Naive thymus-derived CD8-positive, alpha-beta T cell (primary cell): ENCODE measurements at regions not wholly inside any gene's neighbourhood (a gene's known extent, or its start where the extent isn't known, plus 50 kb on each side); places are given as distances from the start of the nearest gene placed in this dataset.

Source experiments
- ATAC-seq, 2 donors: fragments of 150-1000 bp; cut with Tn5 transposase in 1 of 2; sonication (Bioruptor Pico), chemical (Tn5 transposase) in 1 of 2; 1 replicate in 1 of 2; 2 replicates in 1 of 2; pipeline ENCODE4 v1.10.0; 2021; ENCODE audit warnings: mild to moderate bottlenecking in 2 of 2, moderate library complexity in 2 of 2
- POLR2A ChIA-PET: fragments of 350-600 bp; sonication (Branson Sonifier 250); formaldehyde crosslinking; loops from one replicate; lab custom pipeline; 2021; ENCODE audit warnings: antibody characterized with exemption; lab: Charles Lee
- DNase-seq, 10 donors: peaks; one replicate each; pipeline versions ENCODE4 v3.0.0 to v3.0.0-alpha.2; 2020 to 2022
- H3K27ac Mint-ChIP-seq, 10 donors: one replicate each; pipeline ENCODE4 v1.8.0; 2020 to 2022; ENCODE audit warnings: mild to moderate bottlenecking in 10 of 10, mixed read lengths in 10 of 10, moderate library complexity in 4 of 10, inconsistent platforms in 1 of 10
- H3K27me3 Mint-ChIP-seq, 5 donors: one replicate each; pipeline ENCODE4 v1.8.0; 2021 to 2022; ENCODE audit warnings: mixed read lengths in 5 of 5
- H3K36me3 Mint-ChIP-seq, 3 donors: one replicate each; pipeline ENCODE4 v1.8.0; 2020 to 2022; ENCODE audit warnings: mixed read lengths in 3 of 3, mild to moderate bottlenecking in 2 of 3, inconsistent platforms in 1 of 3
- H3K4me1 Mint-ChIP-seq, 4 donors: one replicate each; pipeline ENCODE4 v1.8.0; 2021 to 2022; ENCODE audit warnings: mixed read lengths in 4 of 4
- H3K4me3 Mint-ChIP-seq, 10 donors: one replicate each; pipeline ENCODE4 v1.8.0; 2020 to 2022; ENCODE audit warnings: mild to moderate bottlenecking in 10 of 10, mixed read lengths in 10 of 10, moderate library complexity in 6 of 10, inconsistent platforms in 1 of 10
- H3K9me3 Mint-ChIP-seq, 9 donors: one replicate each; pipeline ENCODE4 v1.8.0; 2020 to 2022; ENCODE audit warnings: mixed read lengths in 9 of 9, mild to moderate bottlenecking in 3 of 9, inconsistent platforms in 1 of 9, moderate library complexity in 1 of 9

GRCh38 chr10:6322805-6323204 is 120.1 kb downstream of the PFKFB3 start:
- H3K36me3 Mint-ChIP-seq = peaks cover 0 to 7% (median 0%) of the 10 kb centered on the region in 3 donors
- no peaks in the 10 kb centered on the region for H3K9me3 Mint-ChIP-seq
- POLR2A ChIA-PET = no interaction called here
- DNase-seq = no peak
- ATAC-seq = no peak
- H3K4me1 Mint-ChIP-seq = peaks cover 0 to 2% (median under 1%) of the 10 kb centered on the region in 4 donors
- no peak overlapping the region for H3K27ac Mint-ChIP-seq
- H3K4me3 Mint-ChIP-seq = no peak overlapping the region
- H3K27me3 Mint-ChIP-seq = no peaks in the 10 kb centered on the region

- no peaks in the 10 kb centered on the region for H3K27me3 Mint-ChIP-seq
- H3K27ac Mint-ChIP-seq = peak overlapping the region in 2 of 10 donors; percentile 51 to 65
- no peak for DNase-seq
- H3K4me1 Mint-ChIP-seq = peaks cover 0 to 13% (median 5%) of the 10 kb centered on the region in 4 donors
- ATAC-seq = no peak
- H3K9me3 Mint-ChIP-seq = peaks cover 0 to 2% (median 0%) of the 10 kb centered on the region in 9 donors
- POLR2A ChIA-PET = no interaction called here
- H3K36me3 Mint-ChIP-seq = peaks cover 0 to 12% (median 2%) of the 10 kb centered on the region in 3 donors
- no peak overlapping the region for H3K4me3 Mint-ChIP-seq
These were observed 125.4 kb downstream of the PFKFB3 start for GRCh38 chr10:6327961-6328698.

- DNase-seq (peak in 1 of 10 donors; percentile 24), ATAC-seq (no peak)
- peaks cover 0 to 18% (median 9%) of the 10 kb centered on the region in 3 donors for H3K36me3 Mint-ChIP-seq
- H3K9me3 Mint-ChIP-seq = peaks cover 0 to 8% (median 2%) of the 10 kb centered on the region in 9 donors
- H3K4me3 Mint-ChIP-seq = no peak overlapping the region
- H3K27ac Mint-ChIP-seq = peak overlapping the region in 2 of 10 donors; percentile 51 to 65
- POLR2A ChIA-PET = interaction anchor here (1.0 kb wide), 1 partner anchor 28 kb away, joined by 7 read pairs; no protein-coding TSS in a partner anchor
- no peaks in the 10 kb centered on the region for H3K27me3 Mint-ChIP-seq
- H3K4me1 Mint-ChIP-seq = peaks cover 0 to 13% (median 5%) of the 10 kb centered on the region in 4 donors
These were observed 126.1 kb downstream of the PFKFB3 start for GRCh38 chr10:6328699-6329423.

- H3K4me1 Mint-ChIP-seq = peaks cover 2 to 10% (median 5%) of the 10 kb centered on the region in 4 donors
- no peak for ATAC-seq
- no peaks in the 10 kb centered on the region for H3K27me3 Mint-ChIP-seq
- peaks cover 0 to 15% (median 14%) of the 10 kb centered on the region in 3 donors for H3K36me3 Mint-ChIP-seq
- H3K4me3 Mint-ChIP-seq = no peak overlapping the region
- H3K9me3 Mint-ChIP-seq = peaks cover 0 to 14% (median 4%) of the 10 kb centered on the region in 9 donors
- POLR2A ChIA-PET = interaction anchor here (1.1 kb wide), 1 partner anchor 14 kb away, joined by 3 read pairs; no protein-coding TSS in a partner anchor
- DNase-seq = no peak
- no peak overlapping the region for H3K27ac Mint-ChIP-seq
These were observed 130.4 kb downstream of the PFKFB3 start for GRCh38 chr10:6333086-6333485.

GRCh38 chr10:6333973-6334372 is 131.2 kb downstream of the PFKFB3 start:
- Mint-ChIP-seq H3K4me3 (no peak overlapping the region), H3K36me3 (peaks cover 0 to 15% (median 14%) of the 10 kb centered on the region in 3 donors), H3K4me1 (peaks cover 2 to 5% (median 3%) of the 10 kb centered on the region in 4 donors), H3K9me3 (peaks cover 0 to 14% (median 4%) of the 10 kb centered on the region in 9 donors), H3K27me3 (no peaks in the 10 kb centered on the region), H3K27ac (no peak overlapping the region)
- POLR2A ChIA-PET = no interaction called here
- no peak for DNase-seq
- ATAC-seq = no peak

- POLR2A ChIA-PET = interaction anchor here (0.6 to 1.3 kb wide), 2 partner anchors 12 to 45 kb away, joined by 3 to 4 read pairs; no protein-coding TSS in a partner anchor
- peaks cover 0 to 14% (median 4%) of the 10 kb centered on the region in 9 donors for H3K9me3 Mint-ChIP-seq
- peaks cover 0 to 4% (median under 1%) of the 10 kb centered on the region in 4 donors for H3K4me1 Mint-ChIP-seq
- H3K36me3 Mint-ChIP-seq = peaks cover 0 to 15% (median 12%) of the 10 kb centered on the region in 3 donors
- ATAC-seq = no peak
- H3K27me3 Mint-ChIP-seq = no peaks in the 10 kb centered on the region
- no peak for DNase-seq
- peak overlapping the region in 1 of 10 donors; percentile 37 for H3K27ac Mint-ChIP-seq
- peak overlapping the region in 1 of 10 donors; percentile 52 for H3K4me3 Mint-ChIP-seq
These were observed 133.3 kb downstream of the PFKFB3 start for GRCh38 chr10:6336016-6336415.

- Mint-ChIP-seq H3K4me3 (no peak overlapping the region), H3K9me3 (peaks cover 0 to 14% (median 4%) of the 10 kb centered on the region in 9 donors), H3K27ac (no peak overlapping the region), H3K27me3 (no peaks in the 10 kb centered on the region), H3K36me3 (peaks cover 0 to 15% (median 10%) of the 10 kb centered on the region in 3 donors), H3K4me1 (peaks cover 0 to 4% (median under 1%) of the 10 kb centered on the region in 4 donors)
- POLR2A ChIA-PET = interaction anchor here (1.6 kb wide), 1 partner anchor 11 kb away, joined by 3 read pairs; no protein-coding TSS in a partner anchor
- DNase-seq = no peak
- no peak for ATAC-seq
These were observed 134.7 kb downstream of the PFKFB3 start for GRCh38 chr10:6337382-6337781.

- H3K36me3 Mint-ChIP-seq = peaks cover 0 to 11% (median 6%) of the 10 kb centered on the region in 3 donors
- ATAC-seq = no peak
- no peak overlapping the region for H3K4me3 Mint-ChIP-seq
- H3K27ac Mint-ChIP-seq = no peak overlapping the region
- H3K27me3 Mint-ChIP-seq = no peaks in the 10 kb centered on the region
- DNase-seq = no peak
- POLR2A ChIA-PET = interaction anchor here (0.9 to 1.6 kb wide), 3 partner anchors 10 to 62 kb away, joined by 3 to 4 read pairs (median 3); no protein-coding TSS in a partner anchor
- peaks cover 0 to 7% (median 3%) of the 10 kb centered on the region in 4 donors for H3K4me1 Mint-ChIP-seq
- H3K9me3 Mint-ChIP-seq = peaks cover 0 to 11% (median 3%) of the 10 kb centered on the region in 9 donors
These were observed 135.6 kb downstream of the PFKFB3 start for GRCh38 chr10:6338361-6338760.

- no peak for ATAC-seq
- POLR2A ChIA-PET = interaction anchor here (0.6 kb wide), 2 partner anchors 35 to 402 kb away, joined by 4 read pairs; no protein-coding TSS in a partner anchor
- Mint-ChIP-seq H3K9me3 (no peaks in the 10 kb centered on the region), H3K4me1 (peaks cover under 1 to 13% (median 11%) of the 10 kb centered on the region in 4 donors), H3K4me3 (no peak overlapping the region), H3K27ac (peak overlapping the region in 1 of 10 donors; percentile 37), H3K36me3 (no peaks in the 10 kb centered on the region), H3K27me3 (no peaks in the 10 kb centered on the region)
- DNase-seq = no peak
These were observed 137.2 kb downstream of the PFKFB3 start for GRCh38 chr10:6339891-6340290.

GRCh38 chr10:6342096-6342685 is 139.5 kb downstream of the PFKFB3 start:
- H3K4me1 Mint-ChIP-seq = peaks cover 21 to 35% (median 28%) of the 10 kb centered on the region in 4 donors
- H3K9me3 Mint-ChIP-seq = peaks cover 0 to 4% (median 0%) of the 10 kb centered on the region in 9 donors
- H3K27me3 Mint-ChIP-seq = no peaks in the 10 kb centered on the region
- no peak overlapping the region for H3K4me3 Mint-ChIP-seq
- ATAC-seq (no peak), DNase-seq (no peak)
- H3K27ac Mint-ChIP-seq = peak overlapping the region in 2 of 10 donors; percentile 17 to 52
- no peaks in the 10 kb centered on the region for H3K36me3 Mint-ChIP-seq
- POLR2A ChIA-PET = no interaction called here

- ATAC-seq = no peak
- H3K4me3 Mint-ChIP-seq = no peak overlapping the region
- peaks cover 0 to 4% (median 0%) of the 10 kb centered on the region in 9 donors for H3K9me3 Mint-ChIP-seq
- H3K27me3 Mint-ChIP-seq = no peaks in the 10 kb centered on the region
- no peak for DNase-seq
- H3K4me1 Mint-ChIP-seq = peaks cover 28 to 48% (median 40%) of the 10 kb centered on the region in 4 donors
- H3K27ac Mint-ChIP-seq = peak overlapping the region in 3 of 10 donors; percentile 43 to 80 (median 52)
- no peaks in the 10 kb centered on the region for H3K36me3 Mint-ChIP-seq
- POLR2A ChIA-PET = interaction anchor here (0.9 kb wide), 1 partner anchor 11 kb away, joined by 5 read pairs; no protein-coding TSS in a partner anchor
These were observed 140.7 kb downstream of the PFKFB3 start for GRCh38 chr10:6343305-6344010.
